Activated CD8-positive, alpha-beta memory T cell treated with anti-CD3 and anti-CD28 coated beads, Interleukin-2, amount 50 U/mL, for 24 hours (primary cell): ENCODE measurements at regions not wholly inside any gene's neighbourhood (a gene's known extent, or its start where the extent isn't known, plus 50 kb on each side); places are given as distances from the start of the nearest gene placed in this dataset.
"Not testable (repeated sequence)": the region's sequence is repeated elsewhere in the genome, so short reads cannot be mapped to it uniquely, and the experiment has no call there.

ENCODE experiments used
- DNase-seq: peaks from one replicate; pipeline ENCODE4 v3.0.0-alpha.2; 2020; ENCODE audit errors: extremely low read depth

DNA sequence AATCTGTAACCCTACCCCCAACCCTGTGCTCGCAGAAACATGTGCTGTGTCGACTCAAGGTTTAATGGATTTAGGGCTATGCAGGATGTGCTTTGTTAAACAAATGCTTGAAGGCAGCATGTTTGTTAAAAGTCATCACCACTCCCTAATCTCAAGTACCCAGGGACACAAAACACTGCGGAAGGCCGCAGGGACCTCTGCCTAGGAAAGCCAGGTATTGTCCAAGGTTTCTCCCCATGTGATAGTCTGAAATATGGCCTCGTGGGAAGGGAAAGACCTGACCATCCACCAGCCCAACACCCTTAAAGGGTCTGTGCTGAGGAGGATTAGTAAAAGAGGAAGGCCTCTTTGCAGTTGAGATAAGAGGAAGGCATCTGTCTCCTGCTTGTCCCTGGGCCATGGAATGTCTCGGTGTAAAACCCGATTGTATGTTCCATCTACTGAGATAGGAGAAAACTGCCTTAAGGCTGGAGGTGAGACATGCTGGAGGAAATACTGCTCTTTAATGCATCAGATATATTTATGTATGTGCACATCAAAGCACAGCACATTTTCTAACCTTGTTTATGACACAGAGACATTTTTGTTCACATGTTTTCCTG is 94.4 kb downstream of the LSM3 start:
- not testable (repeated sequence) for DNase-seq

DNA sequence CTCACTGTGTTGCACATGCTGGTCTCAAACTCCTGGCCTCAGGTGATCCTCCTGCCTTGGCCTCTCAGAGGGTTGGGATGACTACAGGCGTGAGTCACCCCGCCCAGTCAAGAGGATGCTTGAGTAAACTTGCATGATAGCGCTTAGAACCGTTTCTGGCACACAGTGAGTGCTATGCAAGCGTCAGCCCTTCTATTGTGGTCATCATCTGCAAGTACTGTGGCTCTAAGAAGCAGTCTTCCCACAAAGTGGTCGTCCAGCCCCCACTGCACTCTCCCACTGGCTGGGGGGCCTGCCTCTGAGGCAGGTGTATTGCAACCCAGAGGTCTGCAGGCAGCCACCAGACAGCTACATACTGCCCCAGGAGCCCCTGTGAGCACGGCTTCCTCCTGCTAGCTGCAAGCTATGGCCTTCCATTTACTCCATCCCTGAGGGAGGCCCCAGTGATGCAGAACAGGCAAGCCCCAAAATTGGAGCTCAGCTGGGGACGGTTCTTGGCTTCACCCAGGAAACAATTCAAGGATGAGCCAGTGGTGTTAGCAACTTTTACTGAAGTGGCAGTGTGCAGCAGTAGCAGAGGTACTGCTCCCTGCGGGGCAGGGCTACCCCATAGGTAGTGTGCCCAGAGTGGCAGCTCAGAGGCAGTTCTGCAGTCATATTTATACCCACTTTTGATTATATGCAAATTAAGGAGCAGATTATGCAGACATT is 95.4 kb downstream of the LSM3 start:
- no peak for DNase-seq

DNA sequence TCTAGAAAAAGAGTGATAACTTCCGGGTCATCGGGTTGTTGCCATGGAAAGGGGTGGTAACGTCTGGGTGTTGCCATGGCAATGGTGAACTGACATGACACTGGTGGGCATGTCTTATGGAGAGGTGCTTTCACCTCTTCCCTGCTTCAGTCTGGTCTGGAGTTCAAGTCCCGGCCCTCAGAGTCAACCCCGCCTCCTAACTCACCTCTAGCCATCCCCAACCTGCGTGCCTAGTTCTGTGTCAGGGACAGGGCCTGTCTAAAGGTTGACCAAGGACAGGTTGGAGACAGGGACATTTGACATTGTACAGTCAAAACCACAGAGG is 96.0 kb downstream of the LSM3 start:
- no peak for DNase-seq

DNA sequence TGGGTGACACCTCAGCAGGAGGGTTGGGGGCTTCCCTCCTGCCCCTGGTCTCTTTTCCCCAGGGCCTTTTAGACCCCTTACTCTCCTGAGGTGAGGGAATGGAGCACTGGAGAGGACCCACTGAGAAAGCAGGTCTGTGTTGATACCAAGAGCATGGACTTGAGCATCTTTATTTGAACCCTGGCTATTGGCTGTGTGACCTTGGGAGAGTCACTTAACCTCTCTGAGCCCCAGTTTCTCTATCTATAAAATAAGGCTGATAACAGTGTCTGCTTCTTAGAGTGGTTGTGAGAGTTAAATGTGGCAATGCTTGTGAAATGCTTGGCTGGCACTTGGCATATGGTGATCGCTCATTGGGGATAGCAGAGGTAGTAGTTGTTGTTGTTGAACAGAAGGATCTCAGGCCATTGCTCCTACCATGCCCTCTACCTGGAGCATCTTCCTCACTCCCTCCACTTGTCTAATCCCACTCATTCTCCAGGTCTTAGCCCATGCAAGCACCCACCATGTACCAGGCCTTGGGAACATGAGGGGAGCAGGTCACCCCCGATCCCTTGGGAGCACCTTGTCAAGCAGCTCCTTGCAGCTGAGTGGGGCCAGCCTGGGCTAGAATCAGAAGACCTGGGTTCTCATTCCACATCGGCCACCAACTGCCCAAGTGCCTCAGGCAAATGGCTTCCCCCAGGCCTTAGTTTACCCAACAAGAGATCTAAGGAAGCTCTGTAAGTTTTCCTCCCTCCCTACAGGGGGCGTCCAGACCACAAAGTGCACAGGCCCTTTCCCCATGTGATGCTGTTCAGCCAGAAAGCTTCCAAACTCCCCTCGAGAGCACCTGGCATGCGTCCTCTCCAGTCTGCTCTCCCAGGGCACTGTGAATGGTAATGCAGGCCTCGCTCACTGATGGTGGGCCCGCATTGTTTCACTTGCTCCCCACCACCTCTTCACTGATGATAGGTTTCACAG is 96.7 kb downstream of the LSM3 start:
- no peak for DNase-seq

DNA sequence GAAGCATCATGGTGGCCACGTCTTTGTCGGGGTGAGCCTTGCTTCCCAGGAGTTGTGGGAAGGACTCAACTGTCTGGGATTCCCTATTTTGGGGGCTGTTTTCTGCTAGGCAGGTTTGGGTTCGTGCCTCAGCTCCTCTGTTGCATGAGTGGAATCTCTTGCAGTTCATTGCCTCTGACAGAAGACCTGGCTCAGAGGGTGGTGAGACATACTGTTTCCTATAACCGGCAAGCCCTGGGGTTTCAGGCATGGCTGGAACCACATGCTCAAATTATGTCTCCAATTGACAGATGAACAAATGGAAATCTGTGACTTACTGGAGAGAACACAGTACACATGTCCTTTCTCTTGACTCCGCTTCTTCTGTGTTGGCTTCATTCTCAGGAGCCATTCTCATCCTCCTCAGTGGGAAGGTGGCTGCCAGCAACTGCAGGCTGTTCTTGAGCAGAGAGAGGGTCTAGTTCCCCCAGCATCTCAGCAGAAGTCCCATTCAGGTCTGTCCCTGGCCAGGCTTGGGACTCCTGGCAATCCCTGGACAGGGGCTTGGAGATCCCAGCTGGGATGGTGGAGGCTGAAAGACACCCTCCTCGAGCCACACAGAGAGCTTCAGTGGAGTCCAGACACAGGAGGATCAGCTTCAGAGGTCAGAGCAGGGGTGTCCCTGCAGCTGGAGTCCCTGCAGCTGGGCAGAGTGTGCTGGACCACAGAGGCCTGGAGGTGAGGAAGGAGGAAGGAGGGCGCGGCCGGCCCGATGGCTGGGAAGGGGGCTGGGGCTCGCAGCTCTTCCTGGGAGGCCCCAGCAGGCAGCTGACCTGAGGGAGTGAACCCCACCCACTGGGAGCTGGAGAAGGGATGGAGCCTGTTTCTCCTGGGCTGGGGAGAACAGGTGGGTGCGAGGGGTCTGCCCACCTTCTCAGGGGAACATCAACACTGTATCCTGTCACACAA is 97.6 kb downstream of the LSM3 start:
- DNase-seq = no peak

DNA sequence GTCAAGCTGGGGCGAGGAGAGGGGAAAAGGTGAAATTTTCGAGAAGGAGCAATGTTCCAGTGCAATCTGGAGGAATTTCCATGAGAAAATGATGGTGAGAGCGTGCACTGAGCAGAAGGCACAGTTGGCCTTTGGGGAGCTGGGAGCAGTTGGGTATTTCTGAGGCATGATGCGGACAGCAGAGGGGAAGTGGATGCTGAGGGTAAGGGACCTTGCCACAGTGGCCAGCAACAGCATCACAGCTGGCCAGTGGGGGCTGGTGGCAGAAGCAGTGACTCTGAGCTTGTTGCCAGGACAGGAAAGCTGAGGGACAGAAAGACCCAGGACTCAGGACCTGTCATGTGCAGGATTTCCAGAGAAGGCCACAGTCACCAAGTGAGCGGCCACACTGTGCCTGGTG is 98.9 kb downstream of the LSM3 start:
- DNase-seq = no peak

DNA sequence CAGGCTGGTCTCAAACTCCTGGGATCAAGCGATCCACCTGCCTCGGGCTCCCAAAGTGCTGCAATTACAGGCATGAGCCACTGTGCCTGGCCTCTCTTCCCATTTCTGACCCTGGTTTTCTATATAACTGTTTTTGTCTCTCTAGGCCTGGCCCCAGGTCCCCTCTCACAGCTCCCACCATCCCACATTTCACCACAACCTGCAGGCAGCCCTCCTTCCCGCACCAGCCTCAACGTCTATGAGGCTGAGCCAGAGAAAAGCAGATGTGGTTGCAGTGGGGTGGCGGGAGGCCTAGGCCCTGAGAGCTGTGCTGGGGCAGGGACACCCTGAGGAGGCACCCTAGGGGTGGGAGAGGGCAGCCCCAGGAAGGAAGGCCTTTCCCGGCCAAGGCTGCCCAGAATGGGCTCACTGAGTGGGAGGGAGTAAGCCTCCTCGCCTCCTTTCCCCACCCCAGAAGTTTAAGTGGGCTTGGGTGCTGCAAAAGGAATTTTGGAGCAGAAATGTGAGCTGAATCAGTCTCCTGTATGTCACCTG is 99.7 kb downstream of the LSM3 start:
- DNase-seq = no peak

DNA sequence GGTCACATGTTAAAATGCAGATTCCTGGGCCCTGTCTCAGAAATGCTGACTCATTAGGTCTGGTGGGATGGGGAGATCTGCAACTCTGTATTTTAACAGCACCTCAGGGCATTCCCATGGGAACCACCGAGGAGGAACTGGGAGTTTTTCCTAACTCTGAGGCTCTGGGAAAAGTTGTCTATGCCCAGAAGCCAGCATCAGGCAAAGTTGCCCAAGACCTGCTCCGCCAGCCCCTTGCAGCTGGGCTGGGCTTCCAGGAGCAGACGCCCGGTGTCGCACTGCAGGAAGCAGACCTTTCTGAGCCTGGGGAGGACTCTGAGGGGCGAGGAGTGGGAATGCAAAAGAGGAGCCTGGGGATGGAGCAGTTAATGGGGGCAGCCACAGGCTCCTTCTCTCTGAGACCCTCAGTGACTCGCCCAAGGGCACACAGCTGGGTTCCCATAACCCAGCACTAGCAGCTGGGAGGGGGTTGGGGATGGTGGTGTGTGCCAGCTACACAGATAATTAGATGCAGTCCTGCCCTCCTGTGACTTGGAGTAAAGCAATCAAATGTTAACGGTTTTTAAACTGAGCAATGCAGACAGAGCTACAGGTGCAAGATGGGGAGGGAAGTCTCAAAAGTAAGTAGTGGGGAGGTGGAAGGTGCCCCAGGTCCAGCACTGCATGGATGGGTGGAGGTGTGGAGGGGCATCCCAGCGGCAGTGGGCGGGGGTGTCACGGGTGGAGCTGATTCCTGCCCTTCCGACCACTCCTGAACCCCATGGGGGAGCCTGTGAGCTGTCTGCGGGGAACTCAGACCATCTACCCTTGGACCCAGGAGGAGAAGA is 100.4 kb downstream of the LSM3 start:
- DNase-seq = no peak

DNA sequence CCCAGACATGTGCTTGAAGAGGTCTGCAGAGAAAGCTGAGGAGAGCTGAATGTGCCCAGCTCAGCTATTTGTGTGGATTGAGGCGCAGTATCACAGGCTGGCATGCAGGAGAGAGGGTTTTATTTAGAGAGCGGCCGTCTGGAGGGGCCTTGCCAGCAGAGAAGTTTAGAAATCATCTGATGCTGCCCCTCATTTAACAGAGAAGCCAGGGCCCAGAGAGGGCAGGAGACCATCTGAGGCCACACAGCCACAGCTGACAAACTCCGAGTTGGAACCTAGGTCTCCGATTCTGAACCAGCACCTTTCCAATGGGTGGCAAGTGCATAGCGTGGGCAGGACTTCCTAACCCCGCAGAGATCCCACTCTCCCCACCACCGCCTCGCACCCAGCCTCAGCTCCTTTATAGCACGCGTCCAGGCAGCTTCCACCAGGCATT is 101.0 kb downstream of the LSM3 start:
- DNase-seq = no peak

DNA sequence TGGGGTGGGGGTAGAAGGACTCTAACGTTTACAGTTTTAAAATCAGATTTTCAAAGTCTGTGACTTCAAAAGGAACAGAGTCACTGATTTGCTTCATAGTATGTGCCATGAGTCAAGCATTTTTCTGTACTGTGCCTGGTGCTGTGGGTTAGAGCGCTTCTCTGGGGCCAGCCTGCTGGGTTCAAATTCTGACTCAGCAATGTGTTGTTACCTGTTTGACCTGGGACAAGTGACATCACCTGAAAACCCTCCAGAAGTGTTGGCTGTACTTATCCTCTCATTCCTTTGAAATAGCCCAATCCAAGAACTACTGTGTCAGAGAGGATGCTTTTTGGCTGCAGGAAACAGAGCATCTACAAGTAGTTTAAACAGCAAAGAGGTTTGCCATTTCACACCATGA is 101.7 kb downstream of the LSM3 start:
- no peak for DNase-seq

DNA sequence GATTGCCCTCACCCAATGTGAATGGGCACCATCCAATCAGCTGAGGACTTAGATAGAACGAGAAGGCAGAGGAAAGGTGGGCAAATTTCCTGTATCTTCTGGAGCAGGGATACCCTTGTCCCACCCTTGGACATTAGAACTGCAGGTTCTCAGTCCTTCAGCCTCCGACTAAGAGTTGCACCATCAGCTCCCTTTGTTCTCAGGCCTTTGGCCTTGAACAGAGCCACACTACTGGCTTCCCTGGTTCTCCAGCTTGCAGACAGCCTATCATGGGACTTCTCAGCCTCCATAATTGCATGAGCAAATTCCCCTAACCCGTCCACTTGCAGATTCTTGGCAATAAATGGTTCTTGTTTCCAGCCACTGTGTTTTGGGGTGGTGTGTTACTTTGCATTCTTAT is 102.4 kb downstream of the LSM3 start:
- no peak for DNase-seq

DNA sequence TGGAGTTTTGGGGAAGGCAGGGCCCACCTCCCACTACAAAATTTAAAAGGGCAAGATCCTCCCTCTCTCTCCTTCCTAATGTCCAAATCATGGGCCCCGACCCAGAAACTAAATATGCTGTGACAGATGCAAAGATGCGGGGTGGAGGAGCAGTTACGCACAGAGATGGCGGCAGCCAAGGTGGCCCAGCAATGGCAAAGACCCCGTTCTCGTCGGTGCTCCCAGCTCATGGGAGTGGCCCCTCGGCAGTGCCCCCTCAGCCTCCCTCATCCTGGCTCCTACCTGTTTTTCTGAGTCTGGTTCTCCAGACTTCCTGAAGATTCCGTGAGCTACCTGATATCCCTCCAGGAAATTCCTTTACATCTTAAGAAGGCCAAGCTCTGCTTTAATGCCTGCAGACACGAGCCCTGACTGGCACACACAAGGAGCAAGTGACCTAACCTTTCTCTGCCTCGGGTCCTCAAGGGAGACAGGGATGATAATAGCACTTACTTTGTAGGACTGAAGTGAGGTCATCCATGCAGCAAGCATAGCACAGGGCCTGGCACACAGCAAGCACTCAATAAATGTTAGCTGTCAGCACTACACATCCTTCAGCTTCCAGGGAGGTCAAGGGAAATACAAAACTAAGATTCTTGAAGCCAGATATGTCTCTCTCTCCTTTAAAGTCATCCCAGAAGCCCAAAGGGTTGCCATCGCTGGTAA is 103.5 kb downstream of the LSM3 start:
- DNase-seq = no peak

DNA sequence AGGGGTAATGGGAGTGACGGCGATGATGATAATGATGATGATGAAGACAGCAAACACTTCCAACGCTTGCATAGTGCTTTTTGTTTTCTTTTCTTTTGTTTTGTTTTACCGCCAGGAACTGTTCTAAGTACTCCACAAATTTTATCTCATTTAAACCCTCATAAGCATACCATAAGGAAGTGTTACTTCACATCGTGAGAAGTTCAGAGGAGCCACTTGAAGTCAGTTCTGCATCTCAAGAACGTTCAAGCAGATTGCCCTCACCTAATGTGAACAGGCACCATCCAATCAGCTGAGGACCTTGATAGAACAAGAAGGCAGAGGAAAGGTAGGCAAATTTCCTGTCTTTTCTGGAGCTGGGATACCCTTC is 104.1 kb downstream of the LSM3 start:
- DNase-seq = no peak

DNA sequence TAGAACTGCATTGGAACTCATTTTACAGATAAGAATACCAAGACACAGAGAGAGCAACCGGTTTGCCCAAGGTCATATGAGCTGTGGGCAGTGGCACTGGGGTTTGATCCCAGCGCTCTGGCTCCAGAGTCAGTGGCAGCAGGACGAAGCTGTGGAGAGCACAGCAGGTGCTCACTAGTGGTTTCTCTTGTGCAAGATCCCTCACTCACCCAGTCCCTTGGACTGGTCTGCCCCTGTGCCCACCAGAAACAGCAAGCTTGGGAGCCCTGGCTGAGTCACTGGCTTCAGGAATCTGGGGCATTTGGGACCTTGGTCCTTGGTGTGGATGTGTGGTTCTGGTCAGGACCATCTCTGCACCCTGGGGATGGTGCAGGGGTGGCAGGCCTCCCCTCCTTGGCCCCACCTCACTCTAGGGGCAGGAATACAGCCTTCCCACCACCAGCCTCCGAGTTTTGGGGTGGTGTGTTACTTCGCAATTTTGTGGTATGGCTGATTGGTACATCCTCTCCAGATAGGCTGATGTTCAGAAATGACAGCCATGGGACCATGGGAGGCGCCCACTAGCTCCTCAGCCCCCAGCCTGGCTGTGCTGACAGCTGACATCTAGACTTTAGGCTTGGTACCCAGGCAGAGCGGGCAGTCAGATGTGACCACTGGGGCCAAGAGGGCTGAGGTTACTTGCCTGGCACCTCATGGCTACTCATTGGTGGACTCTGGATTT is 104.6 kb downstream of the LSM3 start:
- no peak for DNase-seq

DNA sequence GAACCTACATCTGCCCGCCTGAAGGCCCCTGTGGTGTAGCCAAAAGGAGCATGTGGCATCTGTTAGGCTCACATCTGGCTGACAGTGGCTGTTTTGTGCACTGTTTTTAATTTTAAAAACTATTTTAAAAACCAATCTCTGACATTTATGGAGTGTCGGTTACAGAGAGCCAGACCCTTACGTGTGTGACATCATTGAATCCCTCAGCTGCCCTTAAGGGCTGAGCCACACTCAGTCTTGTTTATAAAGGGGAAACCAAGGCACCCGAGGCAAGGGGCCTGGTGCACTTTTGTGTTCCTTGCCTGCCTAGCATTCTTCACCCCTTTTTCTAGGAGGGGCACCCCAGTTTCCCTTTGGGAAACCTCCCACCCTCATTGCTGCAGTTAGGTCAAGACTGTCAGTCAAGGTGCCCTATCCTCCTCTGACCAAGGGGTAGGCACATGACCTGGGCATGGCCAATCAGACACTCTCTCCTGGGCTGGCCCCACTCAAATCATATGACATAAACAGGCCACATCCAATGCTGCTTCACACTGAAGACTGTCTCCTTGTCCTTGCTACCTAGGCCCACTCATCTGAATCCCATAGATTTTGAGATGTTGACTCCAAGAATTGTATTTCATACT is 105.3 kb downstream of the LSM3 start:
- no peak for DNase-seq

DNA sequence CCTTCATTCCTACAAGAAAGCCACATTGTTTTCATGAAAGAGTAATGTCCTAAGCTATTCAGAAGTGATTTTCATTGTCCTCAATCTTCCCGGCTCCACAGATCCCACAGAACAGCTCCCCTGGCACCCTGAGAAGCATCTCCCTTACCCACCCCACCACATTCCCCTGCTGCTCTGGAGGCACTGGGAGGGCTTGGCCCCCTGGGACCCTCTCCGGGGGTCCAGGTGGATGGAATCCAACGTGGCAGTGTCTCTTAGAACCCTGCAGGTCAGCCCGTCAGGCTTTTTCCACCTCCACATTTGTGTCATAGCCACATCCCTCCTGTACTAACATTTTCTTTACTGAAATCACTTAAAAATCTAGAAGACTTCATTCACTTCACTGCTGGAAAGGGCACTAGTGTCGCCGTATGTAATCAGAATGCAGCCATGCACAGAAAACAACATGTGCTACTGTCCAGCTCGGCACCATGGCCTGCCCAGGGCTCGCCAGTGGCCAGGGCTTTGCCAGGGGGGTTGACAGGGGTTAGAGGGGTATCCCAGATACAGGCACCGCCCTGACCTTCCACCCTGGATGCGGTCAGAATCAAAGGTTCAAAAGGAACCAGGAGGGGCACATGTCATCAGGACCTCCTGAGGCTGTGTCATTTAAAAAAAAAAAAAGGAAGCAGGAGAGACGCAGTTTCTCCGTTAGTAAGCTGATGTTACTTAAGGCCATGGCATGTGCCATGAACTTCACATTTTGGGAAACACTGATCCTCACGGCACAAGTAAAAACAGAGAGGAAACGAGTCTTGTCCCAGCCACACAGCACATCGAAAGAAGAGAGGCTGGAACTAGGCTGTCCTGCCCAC is 106.3 kb downstream of the LSM3 start:
- no peak for DNase-seq

DNA sequence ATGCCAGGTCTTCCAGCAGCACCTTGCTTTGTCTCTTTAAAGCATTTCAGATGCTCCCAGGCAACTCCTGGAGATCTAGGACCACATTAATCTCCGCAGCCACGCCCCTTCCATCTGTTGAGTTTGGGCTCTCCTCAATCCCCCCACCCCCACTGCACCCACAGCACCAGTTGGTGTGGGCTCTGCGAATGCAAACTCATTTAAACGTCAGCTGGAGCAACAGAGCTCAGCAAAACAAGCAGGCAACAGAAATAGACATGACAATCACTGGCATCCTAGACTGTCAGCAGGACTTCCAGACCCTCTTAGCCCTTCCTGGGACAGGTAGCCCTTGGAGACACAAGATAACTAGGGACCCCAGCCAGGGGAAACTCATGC is 106.9 kb downstream of the LSM3 start:
- DNase-seq = no peak
